GM18858 (cell line): ENCODE measurements at regions not wholly inside any gene's neighbourhood (a gene's known extent, or its start where the extent isn't known, plus 50 kb on each side); places are given as distances from the start of the nearest gene placed in this dataset.

Source experiments
- ATAC-seq: cut with Tn5 transposase; IDR thresholded peaks from one replicate; pipeline ENCODE4 v1.9.1; 2021; ENCODE audit not compliant: unreplicated experiment

- ATAC-seq: no peak
These were observed 110.7 kb upstream of the CTSC start for GRCh38 chr11:88448131-88448670.

GRCh38 chr11:88447281-88447680, 109.7 kb upstream of the CTSC start:
- no peak for ATAC-seq

GRCh38 chr11:88439356-88439755, 101.8 kb upstream of the CTSC start:
- ATAC-seq: no peak

DNA sequence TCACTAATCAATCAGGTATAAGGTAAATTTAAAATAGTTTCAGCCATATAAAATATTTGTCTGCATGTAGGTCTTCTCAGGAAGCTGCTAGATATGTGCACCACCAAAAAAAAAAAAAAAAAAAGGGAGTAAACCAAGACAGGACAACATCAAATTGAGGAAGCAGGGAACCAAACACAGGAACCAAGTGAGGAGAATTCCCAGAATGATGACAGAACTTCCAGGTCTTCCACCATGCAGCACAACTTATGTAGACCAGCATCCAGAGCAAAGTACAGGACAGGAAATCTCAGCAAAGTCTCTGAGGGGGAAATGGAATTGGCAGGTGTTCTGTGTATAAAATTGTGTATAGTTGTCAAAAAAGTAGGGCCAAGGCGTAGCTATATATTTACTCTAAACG, 101.2 kb upstream of the CTSC start:
- ATAC-seq: no peak

- ATAC-seq: peak; percentile 100
These were observed 97.9 kb upstream of the CTSC start for GRCh38 chr11:88435415-88435814.

DNA sequence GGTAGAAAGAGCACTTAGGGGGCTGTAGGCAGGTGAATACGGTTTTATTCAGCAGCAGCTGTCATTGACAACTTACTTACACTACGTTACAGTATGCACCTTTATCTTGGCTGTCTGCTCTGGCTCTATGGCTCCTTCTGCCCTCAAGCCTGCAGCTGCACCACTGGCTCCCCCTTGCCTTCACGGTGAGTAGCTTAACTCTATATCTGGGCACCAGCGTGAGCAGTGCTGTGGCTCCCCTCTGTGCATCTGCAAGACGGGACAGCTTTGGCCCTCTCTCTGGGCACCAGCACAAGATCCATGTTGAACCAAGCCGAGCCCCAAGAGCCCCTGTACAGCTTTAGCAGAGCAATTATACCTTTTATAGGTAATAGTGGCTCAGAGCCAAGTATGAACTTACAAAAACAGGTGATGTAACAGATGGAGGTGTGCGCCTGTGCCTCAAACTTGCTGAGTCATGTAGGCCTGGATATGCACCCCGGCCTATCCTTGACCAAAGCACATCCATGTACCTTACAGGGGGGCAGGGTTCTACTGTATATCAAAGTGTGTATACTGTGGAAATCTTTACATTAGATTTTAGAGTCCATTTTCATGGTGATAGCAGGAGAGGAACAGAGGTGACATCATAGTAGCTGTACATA, 96.9 kb upstream of the CTSC start:
- no peak for ATAC-seq

DNA sequence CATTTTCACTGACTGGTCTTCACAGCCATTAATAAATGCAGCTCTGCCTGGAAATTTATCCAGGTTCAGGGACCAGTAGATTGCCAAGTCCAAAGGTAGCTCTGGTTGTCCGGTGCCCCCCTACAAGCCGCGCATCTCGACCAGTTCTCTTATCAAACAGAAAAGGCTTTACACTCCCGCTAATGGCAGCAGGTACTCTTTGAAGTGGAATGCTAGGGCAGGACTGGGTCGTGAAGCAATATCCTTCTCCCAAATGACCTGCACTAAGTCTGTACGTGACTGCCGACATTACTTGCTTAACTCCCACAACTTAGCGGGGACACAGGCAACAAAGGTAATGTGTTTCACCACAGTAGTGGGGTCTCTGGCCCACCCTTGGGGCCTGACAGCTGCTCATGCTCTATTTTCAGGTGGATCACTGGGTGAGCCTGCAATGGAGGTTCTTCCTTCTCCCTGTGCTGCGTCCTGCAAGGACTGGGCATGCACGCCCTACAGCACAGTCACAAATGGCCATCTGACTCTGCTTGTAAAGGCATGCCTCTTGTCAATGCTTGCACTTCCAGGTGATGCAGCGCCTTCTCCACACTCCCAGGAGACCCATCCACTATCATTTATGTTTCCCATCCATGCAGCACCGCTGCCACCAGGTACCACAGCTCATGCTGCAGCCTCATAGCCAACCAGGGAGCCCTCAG, 96.1 kb upstream of the CTSC start:
- ATAC-seq: no peak

DNA sequence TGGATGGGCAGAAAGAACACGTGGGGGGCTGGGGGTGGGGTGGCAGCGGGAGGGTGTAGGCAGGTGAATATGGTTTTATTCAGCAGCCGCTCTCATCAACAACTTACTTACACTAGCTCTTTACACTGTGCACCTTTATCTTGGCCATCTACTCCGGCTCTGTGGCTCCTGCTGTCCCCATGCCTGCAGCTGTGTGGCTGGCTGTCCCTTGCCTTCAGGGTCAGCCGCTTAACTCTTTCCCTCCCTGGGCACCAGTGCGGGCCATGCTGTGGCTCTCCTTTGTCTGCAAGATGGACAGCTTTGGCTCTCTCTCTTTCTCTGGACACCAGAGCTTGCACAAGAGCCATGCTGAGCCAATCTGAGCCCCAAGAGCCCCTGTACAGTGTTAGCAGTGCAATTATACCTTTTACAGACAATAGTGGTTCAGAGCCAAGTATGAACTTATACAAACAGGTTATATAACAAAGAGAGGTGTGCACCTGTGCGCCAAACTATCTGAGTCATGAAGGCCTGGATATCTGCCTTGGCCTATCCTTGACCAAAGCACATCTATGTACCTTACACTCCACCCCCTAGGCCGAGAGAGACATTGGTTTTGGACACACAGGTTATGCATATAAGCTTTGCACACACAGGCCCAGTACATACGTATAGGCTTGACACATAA, 94.3 kb upstream of the CTSC start:
- no peak for ATAC-seq

DNA sequence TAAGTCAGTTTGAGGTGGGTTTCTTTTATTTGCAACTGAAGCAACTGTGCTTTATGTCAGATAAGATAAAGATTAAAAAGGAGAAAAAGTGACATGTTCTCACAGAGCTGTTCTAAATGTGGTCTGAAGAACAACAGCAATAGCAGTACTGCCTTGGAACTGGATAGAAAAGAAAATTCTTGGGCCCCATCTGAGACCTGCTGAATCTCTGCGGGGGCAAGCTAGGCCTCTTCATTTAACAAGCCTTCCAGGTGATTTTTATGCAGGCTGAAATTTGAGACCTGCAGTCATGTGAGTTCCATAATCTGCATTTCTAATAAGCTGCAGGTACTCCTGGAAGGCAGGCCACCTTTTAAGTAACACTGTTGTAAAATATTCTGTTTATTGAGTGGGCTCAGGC, 91.4 kb upstream of the CTSC start:
- ATAC-seq: no peak

- no peak for ATAC-seq
These were observed 90.2 kb upstream of the CTSC start for GRCh38 chr11:88427719-88428118.

GRCh38 chr11:88424881-88425280, 87.3 kb upstream of the CTSC start:
- no peak for ATAC-seq

DNA sequence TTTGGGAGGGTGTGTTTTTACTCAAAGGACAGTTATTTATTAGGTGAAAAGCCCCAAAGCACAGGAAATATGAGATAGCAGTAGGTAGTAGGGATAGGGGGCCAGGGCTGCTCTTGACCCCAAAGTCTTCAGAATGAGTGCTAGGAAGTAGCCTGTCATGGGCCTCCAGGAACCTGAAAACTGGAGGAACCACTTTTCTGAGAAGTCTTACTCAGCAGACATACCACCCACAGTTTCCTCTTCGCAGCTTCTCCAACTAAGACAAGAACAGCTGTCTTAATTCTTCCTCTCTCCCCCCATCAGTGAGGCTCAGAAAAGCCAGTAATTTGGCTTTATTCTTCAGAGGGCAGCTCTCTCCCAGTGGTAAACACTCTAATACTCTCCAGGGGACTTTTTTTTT, 84.0 kb upstream of the CTSC start:
- ATAC-seq: peak; percentile 84

DNA sequence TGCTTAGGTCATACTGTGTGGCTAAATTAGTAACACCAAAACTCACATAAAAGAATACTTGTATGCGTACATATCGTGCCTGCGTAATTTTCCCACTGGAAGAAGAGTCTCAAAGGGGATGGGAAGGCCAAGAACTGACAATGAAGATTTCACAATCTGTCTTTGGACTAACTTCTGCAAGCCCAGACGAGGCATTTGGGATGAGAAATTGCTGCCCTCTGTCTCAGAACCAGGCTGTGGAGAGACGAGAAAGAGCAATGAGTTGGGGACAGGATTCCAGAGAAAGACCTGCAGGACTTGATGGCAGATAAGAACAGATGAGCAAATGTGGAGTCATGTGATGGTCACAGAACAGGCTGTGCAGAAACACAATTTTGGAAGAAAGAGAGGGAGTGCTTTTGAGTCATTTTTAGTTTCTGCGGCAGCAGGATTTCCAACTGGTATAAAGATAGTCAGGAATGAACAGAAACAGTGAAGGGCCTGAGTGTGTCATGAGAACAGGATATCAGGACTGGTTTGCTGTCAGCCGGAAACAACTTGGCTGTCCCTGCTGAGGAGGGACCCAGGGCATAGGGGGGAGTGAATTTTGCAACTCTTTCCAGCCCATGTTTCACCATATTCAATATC, 82.7 kb upstream of the CTSC start:
- no peak for ATAC-seq

- ATAC-seq: no peak
These were observed 81.0 kb upstream of the CTSC start for GRCh38 chr11:88418508-88418907.

DNA sequence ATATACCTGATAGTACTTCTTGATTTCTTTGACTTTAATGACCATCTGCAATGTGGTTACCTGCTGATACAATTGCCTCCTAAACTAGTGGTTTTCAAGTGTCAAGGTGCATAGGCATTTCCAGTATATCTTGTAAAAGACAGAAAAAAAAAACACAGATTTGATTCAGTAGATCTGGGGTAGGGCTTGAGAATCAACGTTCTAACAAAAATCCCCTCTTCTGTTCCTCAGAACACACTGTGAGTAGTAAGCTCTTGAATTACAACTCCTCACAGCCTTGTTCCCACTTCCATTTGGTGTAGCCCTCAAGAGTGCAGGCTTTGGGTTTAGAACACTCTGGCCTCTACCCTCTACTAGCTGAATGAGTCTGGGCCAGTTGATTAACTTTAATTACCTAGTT, 78.0 kb upstream of the CTSC start:
- no peak for ATAC-seq

DNA sequence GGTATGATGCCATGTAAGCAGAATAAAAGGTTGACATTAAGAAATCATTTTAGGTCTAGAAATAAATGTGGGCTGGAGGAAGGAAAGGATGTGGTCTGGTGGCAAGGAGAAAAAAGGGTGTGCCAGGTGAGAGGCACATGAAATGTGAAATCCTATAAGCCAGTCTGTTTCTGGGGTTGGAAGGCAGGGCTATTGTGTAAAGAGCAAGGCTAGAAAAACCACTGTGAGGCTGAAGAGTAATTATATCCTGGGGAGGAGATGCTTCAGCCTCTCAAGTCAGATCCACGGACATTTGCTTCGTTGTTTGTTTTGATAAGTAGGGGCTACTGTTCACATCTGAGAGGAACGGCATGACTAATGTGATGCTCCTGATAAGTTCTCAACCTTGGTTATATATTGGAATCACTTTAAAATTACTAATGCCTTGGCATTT, 77.5 kb upstream of the CTSC start:
- no peak for ATAC-seq

- ATAC-seq: no peak
These were observed 76.9 kb upstream of the CTSC start for GRCh38 chr11:88414385-88414861.

GRCh38 chr11:88411265-88411664, 73.7 kb upstream of the CTSC start:
- ATAC-seq: no peak

DNA sequence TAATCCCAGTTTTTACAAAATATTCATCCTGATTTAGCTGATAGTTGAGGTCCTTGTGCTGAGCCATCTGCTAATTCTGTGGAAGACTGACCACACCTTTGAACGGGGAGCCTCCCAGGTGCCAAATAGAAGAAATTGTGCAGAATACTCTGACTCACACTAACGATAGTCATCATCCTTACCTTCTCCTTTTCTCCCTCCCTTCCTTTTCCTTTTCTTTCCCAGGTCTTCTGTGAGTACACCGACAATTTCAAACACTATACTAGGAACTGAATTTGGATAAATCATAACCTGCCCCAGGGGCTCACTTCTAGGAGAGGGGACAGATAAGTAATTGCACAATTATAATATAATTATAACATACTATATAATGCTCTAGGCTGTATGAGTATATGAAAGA, 73.1 kb upstream of the CTSC start:
- ATAC-seq: no peak

GRCh38 chr11:88410056-88410455, 72.5 kb upstream of the CTSC start:
- no peak for ATAC-seq

DNA sequence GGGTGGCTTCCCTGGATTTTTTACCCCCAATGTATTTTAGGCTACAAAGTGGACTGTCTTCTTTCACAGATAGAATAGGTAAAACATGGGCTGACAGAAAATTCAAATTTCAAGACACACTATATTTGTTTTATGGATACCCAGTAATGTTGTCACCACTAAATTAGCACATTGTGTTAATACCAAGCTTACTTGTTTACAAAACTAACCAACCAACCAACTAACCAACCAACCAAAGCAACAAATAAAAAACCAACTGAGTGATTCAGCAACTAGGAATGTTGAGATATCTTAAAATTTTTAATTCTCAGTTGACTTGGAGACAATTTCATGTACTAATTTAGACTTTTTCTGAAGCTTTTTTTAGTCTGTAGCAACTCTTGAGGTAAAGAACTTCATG, 69.3 kb upstream of the CTSC start:
- ATAC-seq: no peak

GRCh38 chr11:88405853-88406252, 68.3 kb upstream of the CTSC start:
- no peak for ATAC-seq
